OCI-LY1 (cell line): ENCODE measurements at regions not wholly inside any gene's neighbourhood (a gene's known extent, or its start where the extent isn't known, plus 50 kb on each side); places are given as distances from the start of the nearest gene placed in this dataset.

ENCODE experiments used
- EZH2 ChIP-seq: fragments of 200-600 bp; sonication (generic), shearing (Covaris generic); IDR thresholded peaks from 2 replicates; pipeline ENCODE4 v1.8.0; 2017; ENCODE audit warnings: borderline replicate concordance, mixed run types, mild to moderate bottlenecking, antibody characterized with exemption, low read length, moderate library complexity, mixed read lengths
- TF ChIP-seq, protein P1 (sequence below): fragments of 200-600 bp; sonication (generic), shearing (Covaris generic); IDR thresholded peaks from 2 replicates; pipeline ENCODE4 v1.5.1; 2017; ENCODE audit warnings: mild to moderate bottlenecking, antibody characterized with exemption, low read length, moderate library complexity, mixed read lengths

DNA sequence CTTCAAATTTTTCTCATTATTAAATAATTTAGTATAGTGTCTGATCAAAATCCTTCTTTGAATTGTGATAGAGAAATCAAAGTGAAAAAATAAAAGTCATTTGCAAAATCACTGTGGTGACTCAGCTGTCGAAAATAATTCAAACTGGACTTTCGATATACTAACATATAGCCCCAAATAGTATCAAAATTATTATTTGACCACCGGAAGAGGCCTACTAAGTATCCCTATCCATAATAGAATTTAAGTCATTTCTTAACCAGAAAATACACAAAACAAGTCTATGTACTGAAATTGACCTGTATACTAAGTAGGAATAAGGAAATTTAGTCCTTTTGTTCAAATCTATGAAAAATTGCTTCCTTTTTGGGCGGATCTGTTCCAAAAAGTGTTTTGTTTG is 180.7 kb downstream of the MRPL39 start:
- TF ChIP-seq EZH2 = no peak
- TF ChIP-seq, protein P1, sequence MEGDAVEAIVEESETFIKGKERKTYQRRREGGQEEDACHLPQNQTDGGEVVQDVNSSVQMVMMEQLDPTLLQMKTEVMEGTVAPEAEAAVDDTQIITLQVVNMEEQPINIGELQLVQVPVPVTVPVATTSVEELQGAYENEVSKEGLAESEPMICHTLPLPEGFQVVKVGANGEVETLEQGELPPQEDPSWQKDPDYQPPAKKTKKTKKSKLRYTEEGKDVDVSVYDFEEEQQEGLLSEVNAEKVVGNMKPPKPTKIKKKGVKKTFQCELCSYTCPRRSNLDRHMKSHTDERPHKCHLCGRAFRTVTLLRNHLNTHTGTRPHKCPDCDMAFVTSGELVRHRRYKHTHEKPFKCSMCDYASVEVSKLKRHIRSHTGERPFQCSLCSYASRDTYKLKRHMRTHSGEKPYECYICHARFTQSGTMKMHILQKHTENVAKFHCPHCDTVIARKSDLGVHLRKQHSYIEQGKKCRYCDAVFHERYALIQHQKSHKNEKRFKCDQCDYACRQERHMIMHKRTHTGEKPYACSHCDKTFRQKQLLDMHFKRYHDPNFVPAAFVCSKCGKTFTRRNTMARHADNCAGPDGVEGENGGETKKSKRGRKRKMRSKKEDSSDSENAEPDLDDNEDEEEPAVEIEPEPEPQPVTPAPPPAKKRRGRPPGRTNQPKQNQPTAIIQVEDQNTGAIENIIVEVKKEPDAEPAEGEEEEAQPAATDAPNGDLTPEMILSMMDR = no peak
